ENCODE measurements at regions not wholly inside any gene's neighbourhood (a gene's known extent, or its start where the extent isn't known, plus 50 kb on each side); places are given as distances from the start of the nearest gene placed in this dataset.
A peak's percentile ranks its signal among the peaks of the same experiment; 100 is the strongest.

DNA sequence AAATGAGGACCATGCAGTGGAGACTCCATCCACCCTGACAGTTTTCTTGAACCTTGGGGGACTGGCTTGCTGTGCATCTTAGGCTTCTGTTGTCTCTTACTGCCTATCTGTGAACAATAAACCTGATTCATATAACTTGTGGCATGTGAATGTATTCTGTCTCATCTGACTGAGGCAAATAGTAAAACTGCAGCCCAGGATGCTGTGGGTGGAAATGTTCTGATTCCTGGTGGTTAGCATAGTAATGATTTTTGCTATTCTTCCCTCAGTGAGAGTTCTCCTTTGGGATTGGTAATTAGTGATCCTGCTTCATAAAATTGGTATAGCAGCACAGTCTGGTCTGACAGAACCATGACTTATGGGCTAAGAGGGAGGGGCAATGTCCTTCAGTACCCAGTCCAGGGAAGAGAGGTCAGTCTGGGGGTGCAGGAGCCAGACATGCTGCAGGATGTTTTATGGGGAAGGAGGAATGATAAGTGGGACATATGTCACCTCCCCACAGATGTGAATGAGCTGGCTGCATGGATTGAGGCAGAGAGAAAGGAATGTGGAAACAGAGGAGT is 147.1 kb downstream of the OR2B2 start:
- no peaks in the 10 kb centered on the region for H3K36me3 ChIP-seq (ENCODE audit: insufficient read depth, low read length)
- peaks cover 9% of the 10 kb centered on the region for H3K4me1 ChIP-seq (ENCODE audit: insufficient read depth, low read length)
- no peak overlapping the region for H3K27ac ChIP-seq (ENCODE audit: low read depth, low read length)
- no peaks in the 10 kb centered on the region for H3K9me3 ChIP-seq (ENCODE audit: insufficient read depth, low read depth, low read length)
- peaks cover 98% of the 10 kb centered on the region for H3K27me3 ChIP-seq (ENCODE audit: insufficient read depth, low read length)
- no peak overlapping the region for H3K9ac ChIP-seq (ENCODE audit: low read depth, low read length)
- H3K4me3 ChIP-seq (ENCODE audit: low read length), result no peak overlapping the region

DNA sequence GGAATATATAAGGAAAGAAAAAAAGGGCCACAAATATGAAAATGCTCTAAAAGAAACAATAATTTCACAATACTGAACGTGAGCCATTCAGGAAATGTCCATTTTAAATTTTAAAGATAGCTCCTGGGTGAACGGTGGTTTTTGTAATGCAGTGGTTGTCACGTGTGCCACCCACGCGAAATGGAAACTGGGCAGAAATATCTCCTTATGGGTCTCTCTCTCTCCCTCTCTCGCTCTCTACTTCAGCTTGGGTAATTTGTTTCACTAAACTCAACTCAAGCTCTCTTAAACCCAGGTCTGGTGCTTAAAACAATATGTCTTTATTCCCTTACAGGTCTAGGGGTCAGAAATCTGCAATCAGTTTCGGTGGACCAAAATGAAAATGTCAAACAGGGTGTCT is 150.8 kb downstream of the OR2B2 start:
- Histone ChIP-seq H3K4me3 (ENCODE audit: low read length) (peak overlapping the region; percentile 66), H3K4me1 (ENCODE audit: insufficient read depth, low read length) (peaks cover 22% of the 10 kb centered on the region), H3K9ac (ENCODE audit: low read depth, low read length) (no peak overlapping the region), H3K9me3 (ENCODE audit: insufficient read depth, low read depth, low read length) (no peaks in the 10 kb centered on the region), H3K36me3 (ENCODE audit: insufficient read depth, low read length) (no peaks in the 10 kb centered on the region), H3K27ac (ENCODE audit: low read depth, low read length) (no peak overlapping the region), H3K27me3 (ENCODE audit: insufficient read depth, low read length) (peaks cover 98% of the 10 kb centered on the region)
- WGBS, result 53% methylated on average over 7 of the region's 7 CpGs

DNA sequence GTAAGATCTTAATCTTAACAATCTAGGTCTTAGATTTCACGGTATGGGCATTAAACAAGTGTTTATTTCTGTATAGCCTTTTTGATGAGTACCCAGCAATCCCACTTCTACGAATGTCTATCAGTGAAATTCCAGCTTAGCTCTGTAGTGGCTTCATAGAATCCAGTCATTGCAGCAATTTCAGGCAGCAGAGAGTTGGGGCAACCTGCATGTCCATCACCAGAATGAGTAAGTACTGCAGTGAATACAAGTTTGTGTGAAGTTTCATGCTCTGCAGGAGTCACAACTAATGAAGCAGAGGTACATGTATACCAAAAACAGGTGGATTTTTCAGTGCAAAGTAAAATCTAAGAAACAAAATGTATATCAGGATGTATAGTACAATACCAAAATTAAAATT is 151.7 kb downstream of the OR2B2 start:
- 91% methylated on average over 2 of the region's 2 CpGs for WGBS
- peaks cover 98% of the 10 kb centered on the region for H3K27me3 ChIP-seq (ENCODE audit: insufficient read depth, low read length)

DNA sequence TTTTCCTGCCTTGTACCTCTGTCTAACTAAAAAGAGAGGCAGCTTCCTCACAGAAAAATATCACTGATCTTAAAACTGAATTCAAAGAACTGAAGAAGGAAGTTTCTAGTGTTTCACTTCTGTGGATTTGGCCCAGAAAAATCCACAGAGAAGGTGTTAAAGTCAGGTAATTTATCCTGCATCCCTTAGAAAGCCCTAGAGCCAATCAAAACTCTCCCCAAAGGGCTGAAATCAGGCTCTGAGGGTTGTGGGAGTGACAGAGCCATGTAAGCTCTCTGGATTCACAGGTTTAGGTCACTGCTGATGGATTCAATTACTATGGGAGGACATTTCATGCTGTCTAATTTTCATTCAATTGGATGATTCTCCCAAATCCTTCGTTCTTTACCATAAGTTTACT is 152.3 kb downstream of the OR2B2 start:
- Histone ChIP-seq H3K36me3 (ENCODE audit: insufficient read depth, low read length) (no peaks in the 10 kb centered on the region), H3K4me1 (ENCODE audit: insufficient read depth, low read length) (peaks cover 22% of the 10 kb centered on the region), H3K27me3 (ENCODE audit: insufficient read depth, low read length) (peaks cover 98% of the 10 kb centered on the region), H3K27ac (ENCODE audit: low read depth, low read length) (no peak overlapping the region), H3K4me3 (ENCODE audit: low read length) (no peak overlapping the region), H3K9ac (ENCODE audit: low read depth, low read length) (no peak overlapping the region), H3K9me3 (ENCODE audit: insufficient read depth, low read depth, low read length) (no peaks in the 10 kb centered on the region)
- WGBS, result no CpG with 5 or more reads among the region's 1 CpG

More for the DNA sequence above, 151.7 kb downstream of the OR2B2 start:
- H3K4me3 ChIP-seq (ENCODE audit: low read length), result no peak overlapping the region
- H3K27ac ChIP-seq (ENCODE audit: low read depth, low read length), result no peak overlapping the region
- no peaks in the 10 kb centered on the region for H3K9me3 ChIP-seq (ENCODE audit: insufficient read depth, low read depth, low read length)
- H3K4me1 ChIP-seq (ENCODE audit: insufficient read depth, low read length), result peaks cover 22% of the 10 kb centered on the region
- H3K9ac ChIP-seq (ENCODE audit: low read depth, low read length), result no peak overlapping the region
- H3K36me3 ChIP-seq (ENCODE audit: insufficient read depth, low read length), result no peaks in the 10 kb centered on the region

DNA sequence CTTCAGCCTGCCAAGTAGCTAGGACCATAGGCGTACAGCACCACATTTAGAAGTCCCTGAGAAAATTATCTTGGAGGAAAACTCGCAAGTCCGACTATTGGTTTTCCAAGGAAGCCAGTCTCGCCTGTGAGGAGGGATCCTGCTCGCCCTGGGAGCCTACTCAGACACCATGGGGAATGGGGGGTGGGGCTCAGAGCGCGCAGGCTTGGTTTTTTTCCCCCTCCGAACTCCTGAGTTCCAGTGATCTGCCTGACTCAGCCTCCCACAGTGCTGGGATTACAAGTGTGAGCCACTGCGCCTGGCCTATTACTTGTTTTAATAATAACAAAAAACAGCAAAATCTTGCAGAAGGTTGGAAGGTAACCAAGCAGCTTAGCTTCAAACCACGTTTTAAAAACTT is 153.7 kb downstream of the OR2B2 start:
- H3K27ac ChIP-seq (ENCODE audit: low read depth, low read length), result no peak overlapping the region
- H3K27me3 ChIP-seq (ENCODE audit: insufficient read depth, low read length), result peaks cover 92% of the 10 kb centered on the region
- H3K4me1 ChIP-seq (ENCODE audit: insufficient read depth, low read length), result peaks cover 22% of the 10 kb centered on the region
- WGBS, result 34% methylated on average over 10 of the region's 10 CpGs
- no peaks in the 10 kb centered on the region for H3K9me3 ChIP-seq (ENCODE audit: insufficient read depth, low read depth, low read length)
- H3K36me3 ChIP-seq (ENCODE audit: insufficient read depth, low read length), result no peaks in the 10 kb centered on the region
- 0 out of 2 replicates have a peak overlapping the region, but pooled peaks have one; percentile 12 for H3K4me3 ChIP-seq (ENCODE audit: low read length)
- no peak overlapping the region for H3K9ac ChIP-seq (ENCODE audit: low read depth, low read length)

- H3K9me3 ChIP-seq (ENCODE audit: insufficient read depth, low read depth, low read length), result no peaks in the 10 kb centered on the region
- peaks cover 19% of the 10 kb centered on the region for H3K4me1 ChIP-seq (ENCODE audit: insufficient read depth, low read length)
- peaks cover 80% of the 10 kb centered on the region for H3K27me3 ChIP-seq (ENCODE audit: insufficient read depth, low read length)
- H3K9ac ChIP-seq (ENCODE audit: low read depth, low read length), result peak overlapping the region; percentile 68
- H3K27ac ChIP-seq (ENCODE audit: low read depth, low read length), result no peak overlapping the region
- peak overlapping the region; percentile 59 for H3K4me3 ChIP-seq (ENCODE audit: low read length)
- no peaks in the 10 kb centered on the region for H3K36me3 ChIP-seq (ENCODE audit: insufficient read depth, low read length)
- WGBS, result 7% methylated on average over 30 of the region's 30 CpGs
Measured at GRCh38 chr6:27757307-27757706, 154.9 kb downstream of the OR2B2 start.

GRCh38 chr6:27755768-27756167 is 156.4 kb downstream of the OR2B2 start:
- 97% methylated on average over 4 of the region's 4 CpGs for WGBS
- Histone ChIP-seq H3K36me3 (ENCODE audit: insufficient read depth, low read length) (no peaks in the 10 kb centered on the region), H3K9ac (ENCODE audit: low read depth, low read length) (no peak overlapping the region), H3K4me1 (ENCODE audit: insufficient read depth, low read length) (peaks cover 13% of the 10 kb centered on the region), H3K27ac (ENCODE audit: low read depth, low read length) (no peak overlapping the region), H3K9me3 (ENCODE audit: insufficient read depth, low read depth, low read length) (no peaks in the 10 kb centered on the region), H3K4me3 (ENCODE audit: low read length) (no peak overlapping the region), H3K27me3 (ENCODE audit: insufficient read depth, low read length) (peaks cover 77% of the 10 kb centered on the region)

GRCh38 chr6:27754408-27754782 is 157.8 kb downstream of the OR2B2 start:
- H3K4me3 ChIP-seq (ENCODE audit: low read length), result peak overlapping the region; percentile 96
- H3K27ac ChIP-seq (ENCODE audit: low read depth, low read length), result no peak overlapping the region
- H3K9me3 ChIP-seq (ENCODE audit: insufficient read depth, low read depth, low read length), result no peaks in the 10 kb centered on the region
- WGBS, result 9% methylated on average over 1 of the region's 1 CpG
- H3K4me1 ChIP-seq (ENCODE audit: insufficient read depth, low read length), result peaks cover 13% of the 10 kb centered on the region
- no peak overlapping the region for H3K9ac ChIP-seq (ENCODE audit: low read depth, low read length)
- peaks cover 73% of the 10 kb centered on the region for H3K27me3 ChIP-seq (ENCODE audit: insufficient read depth, low read length)
- no peaks in the 10 kb centered on the region for H3K36me3 ChIP-seq (ENCODE audit: insufficient read depth, low read length)

DNA sequence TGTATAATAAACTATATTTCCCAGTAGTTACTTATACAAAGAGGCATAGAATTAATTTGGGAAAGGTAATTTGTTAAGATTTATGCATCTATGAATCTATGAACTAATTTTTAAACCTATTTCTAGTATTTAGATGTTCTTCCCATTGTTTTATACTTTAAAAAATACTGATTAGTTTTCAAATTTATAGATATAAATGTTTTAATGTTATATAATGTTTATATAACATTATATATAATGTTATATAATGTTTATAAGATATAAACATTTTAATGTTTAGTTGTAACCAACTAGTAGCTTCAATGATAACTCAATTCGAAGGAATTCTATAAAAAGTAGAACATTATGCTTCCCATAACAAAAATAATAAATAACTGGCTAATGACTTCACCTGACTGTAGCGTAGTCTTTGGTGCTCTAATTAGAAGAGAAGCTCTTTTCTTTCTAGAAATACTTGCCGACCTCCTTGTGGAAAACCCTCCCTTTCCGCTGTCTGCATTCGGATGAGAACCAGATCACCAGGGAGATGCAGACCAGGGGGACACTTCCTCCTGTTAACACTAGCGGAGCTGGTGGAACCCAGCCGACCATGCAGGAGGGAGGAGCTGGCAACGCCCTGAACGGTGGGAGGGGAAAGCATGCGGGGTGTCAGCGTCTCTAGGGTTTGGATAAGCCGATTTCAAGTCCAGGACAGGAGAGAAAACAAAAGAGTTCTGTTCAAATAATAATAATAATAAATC is 158.4 kb downstream of the OR2B2 start:
- Histone ChIP-seq H3K4me1 (ENCODE audit: insufficient read depth, low read length) (peaks cover 13% of the 10 kb centered on the region), H3K9ac (ENCODE audit: low read depth, low read length) (no peak overlapping the region), H3K4me3 (ENCODE audit: low read length) (peak overlapping the region; percentile 96), H3K27ac (ENCODE audit: low read depth, low read length) (no peak overlapping the region), H3K27me3 (ENCODE audit: insufficient read depth, low read length) (peaks cover 73% of the 10 kb centered on the region), H3K9me3 (ENCODE audit: insufficient read depth, low read depth, low read length) (no peaks in the 10 kb centered on the region), H3K36me3 (ENCODE audit: insufficient read depth, low read length) (no peaks in the 10 kb centered on the region)
- WGBS, result 0% methylated on average over 10 of the region's 12 CpGs

GRCh38 chr6:27752038-27752885 is 159.9 kb downstream of the OR2B2 start:
- H3K27ac ChIP-seq (ENCODE audit: low read depth, low read length), result no peak overlapping the region
- WGBS, result 9% methylated on average over 24 of the region's 24 CpGs

DNA sequence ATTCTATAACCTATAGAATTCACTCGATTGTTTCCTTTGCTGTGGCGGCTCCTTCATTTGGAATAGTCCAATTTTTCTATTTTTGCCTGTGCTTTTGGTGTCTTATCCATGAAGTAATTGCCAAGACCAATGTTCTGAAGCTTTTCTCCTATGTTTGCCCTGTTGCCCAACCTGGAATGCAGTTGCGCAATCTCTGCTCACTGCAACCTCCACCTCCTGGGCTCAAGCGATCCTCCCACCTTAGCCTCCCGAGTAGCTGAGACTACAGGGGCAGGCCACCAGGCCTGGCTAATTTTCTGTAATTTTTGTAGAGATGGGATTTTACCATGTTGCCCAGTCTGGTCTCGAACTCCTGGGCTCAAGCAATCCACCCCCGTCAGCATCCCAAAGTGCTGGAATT is 163.5 kb downstream of the OR2B2 start:
- no peaks in the 10 kb centered on the region for H3K9me3 ChIP-seq (ENCODE audit: insufficient read depth, low read depth, low read length)
- H3K36me3 ChIP-seq (ENCODE audit: insufficient read depth, low read length), result no peaks in the 10 kb centered on the region
- 80% methylated on average over 7 of the region's 7 CpGs for WGBS
- H3K4me1 ChIP-seq (ENCODE audit: insufficient read depth, low read length), result no peaks in the 10 kb centered on the region; the same call in 1 of the 2 replicates
- H3K27me3 ChIP-seq (ENCODE audit: insufficient read depth, low read length), result peaks cover 78% of the 10 kb centered on the region
- no peak overlapping the region for H3K9ac ChIP-seq (ENCODE audit: low read depth, low read length)
- H3K27ac ChIP-seq (ENCODE audit: low read depth, low read length), result no peak overlapping the region
- H3K4me3 ChIP-seq (ENCODE audit: low read length), result no peak overlapping the region

More at GRCh38 chr6:27752038-27752885, 159.9 kb downstream of the OR2B2 start:
- Histone ChIP-seq H3K4me3 (ENCODE audit: low read length) (peak overlapping the region; percentile 96), H3K9me3 (ENCODE audit: insufficient read depth, low read depth, low read length) (no peaks in the 10 kb centered on the region), H3K27me3 (ENCODE audit: insufficient read depth, low read length) (peaks cover 73% of the 10 kb centered on the region), H3K36me3 (ENCODE audit: insufficient read depth, low read length) (no peaks in the 10 kb centered on the region), H3K9ac (ENCODE audit: low read depth, low read length) (peak overlapping the region; percentile 33; the same call in 1 of the 2 replicates), H3K4me1 (ENCODE audit: insufficient read depth, low read length) (peaks cover 6% of the 10 kb centered on the region)

Measured in HUES64 (cell line).